ENCODE measurements at regions not wholly inside any gene's neighbourhood (a gene's known extent, or its start where the extent isn't known, plus 50 kb on each side); places are given as distances from the start of the nearest gene placed in this dataset.
A peak's percentile ranks its signal among the peaks of the same experiment; 100 is the strongest.
"Not testable (repeated sequence)": the region's sequence is repeated elsewhere in the genome, so short reads cannot be mapped to it uniquely, and the experiment has no call there.

DNA sequence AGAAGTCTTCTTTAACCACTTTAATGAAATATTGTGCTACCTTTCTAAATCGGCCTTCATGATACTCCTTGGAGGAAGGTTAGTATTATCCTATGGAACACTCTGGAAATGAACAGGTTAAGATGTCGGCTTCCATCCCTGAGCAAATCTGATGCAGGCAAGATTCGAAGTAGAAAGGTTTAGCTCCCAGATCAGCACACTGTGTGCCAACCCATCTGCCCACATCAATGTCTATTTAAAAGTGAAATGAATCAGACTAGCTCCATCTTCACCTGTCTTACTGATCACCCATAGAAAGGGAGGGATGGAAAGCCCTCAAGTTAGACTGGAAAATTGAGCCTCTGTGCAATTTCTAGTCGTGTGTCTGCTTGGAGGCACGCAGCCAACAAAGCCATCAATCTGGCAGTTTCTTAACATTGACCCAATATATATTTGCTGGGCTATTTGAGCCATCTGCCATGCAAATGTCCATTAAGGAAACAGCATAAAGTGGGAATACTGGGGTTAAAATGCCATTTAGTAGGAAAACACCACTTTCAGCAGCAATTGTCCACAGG lies 506.1 kb downstream of the RMST start:
- DNase-seq (ENCODE audit: low read depth in 3 of 3, low spot score in 2 of 3) = no peak

DNA sequence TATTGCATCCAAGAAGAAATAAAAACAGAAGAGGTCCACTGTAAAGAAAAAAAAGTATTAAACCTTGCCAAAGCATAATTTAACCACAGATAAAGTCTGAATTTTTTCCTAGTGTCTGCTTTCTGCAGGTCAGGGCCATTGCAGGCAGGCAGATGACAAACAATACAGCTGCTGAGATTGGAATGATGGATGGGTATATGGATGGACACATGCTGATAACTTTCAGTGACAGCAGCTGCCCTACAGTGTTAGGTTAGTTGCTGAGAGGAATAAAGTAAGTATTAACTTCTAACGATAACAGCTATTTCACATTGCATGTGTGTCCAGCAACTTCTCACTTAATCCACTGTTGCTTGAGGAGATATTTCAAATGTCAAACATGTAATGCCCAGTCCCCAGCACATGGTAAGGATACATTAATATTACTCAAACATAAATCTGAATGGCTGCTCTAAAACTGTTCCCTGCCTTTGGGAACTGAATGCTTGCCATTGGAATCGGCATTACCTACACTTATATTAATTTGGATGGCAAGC lies 515.3 kb downstream of the RMST start:
- DNase-seq (ENCODE audit: low read depth in 3 of 3, low spot score in 2 of 3) = no peak

DNA sequence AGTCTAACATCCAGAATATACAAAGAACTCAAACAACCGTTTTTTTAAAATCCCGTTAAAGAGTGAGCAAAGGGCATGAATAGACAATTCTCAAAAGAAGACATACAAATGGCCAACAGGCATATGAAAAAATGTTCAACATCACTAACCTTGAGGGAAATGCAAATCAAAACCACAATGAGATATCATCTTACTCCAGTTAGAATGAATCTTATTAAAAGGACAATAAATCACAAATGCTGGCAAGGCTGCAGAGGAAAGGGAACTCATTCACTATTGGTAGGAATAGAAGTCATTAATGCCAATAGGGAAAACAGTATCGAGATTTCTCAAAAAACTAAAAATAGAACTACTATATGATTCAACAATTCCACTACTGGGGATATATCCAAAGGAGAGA lies 520.1 kb downstream of the RMST start:
- DNase-seq (ENCODE audit: low read depth in 3 of 3, low spot score in 2 of 3) = no peak

DNA sequence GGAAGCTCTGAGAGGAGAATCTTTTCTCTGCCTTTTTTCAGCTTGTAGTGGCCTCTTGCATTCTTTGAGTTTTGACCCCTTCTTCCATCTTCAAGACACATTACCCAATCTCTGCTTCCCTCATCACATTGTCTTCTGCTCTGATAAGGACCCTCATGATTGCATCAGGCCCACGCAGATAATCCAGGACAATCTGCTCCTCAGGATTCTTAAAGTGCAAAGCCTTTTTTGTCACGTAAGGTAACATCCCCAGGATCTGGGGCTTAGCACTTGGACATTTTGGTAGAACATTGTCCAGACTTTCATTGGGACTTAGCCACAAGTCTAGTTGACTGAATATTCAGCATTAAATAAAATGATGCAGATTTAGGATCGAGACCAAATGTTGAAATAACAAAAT lies 521.2 kb downstream of the RMST start:
- no peak for DNase-seq (ENCODE audit: low read depth in 3 of 3, low spot score in 2 of 3)

DNA sequence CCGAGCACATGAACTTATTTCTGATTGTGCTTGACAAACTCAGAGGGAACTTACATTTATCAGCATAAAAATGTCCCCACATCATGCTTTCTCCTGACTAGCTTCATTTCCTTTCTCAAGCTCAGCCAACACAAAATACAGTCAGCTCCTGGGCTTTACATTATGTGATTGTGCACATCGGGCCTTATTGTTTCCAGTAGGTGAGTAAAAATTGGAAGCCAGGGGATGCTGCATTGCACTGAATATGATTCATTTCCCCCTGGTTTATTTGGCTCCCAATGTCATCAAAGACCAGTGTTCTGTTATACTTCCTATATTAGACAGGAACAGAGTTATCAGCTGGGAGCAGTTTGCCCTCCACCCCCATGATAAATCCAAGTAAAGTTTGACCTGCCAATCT lies 521.8 kb downstream of the RMST start:
- DNase-seq (ENCODE audit: low read depth in 3 of 3, low spot score in 2 of 3) = no peak

DNA sequence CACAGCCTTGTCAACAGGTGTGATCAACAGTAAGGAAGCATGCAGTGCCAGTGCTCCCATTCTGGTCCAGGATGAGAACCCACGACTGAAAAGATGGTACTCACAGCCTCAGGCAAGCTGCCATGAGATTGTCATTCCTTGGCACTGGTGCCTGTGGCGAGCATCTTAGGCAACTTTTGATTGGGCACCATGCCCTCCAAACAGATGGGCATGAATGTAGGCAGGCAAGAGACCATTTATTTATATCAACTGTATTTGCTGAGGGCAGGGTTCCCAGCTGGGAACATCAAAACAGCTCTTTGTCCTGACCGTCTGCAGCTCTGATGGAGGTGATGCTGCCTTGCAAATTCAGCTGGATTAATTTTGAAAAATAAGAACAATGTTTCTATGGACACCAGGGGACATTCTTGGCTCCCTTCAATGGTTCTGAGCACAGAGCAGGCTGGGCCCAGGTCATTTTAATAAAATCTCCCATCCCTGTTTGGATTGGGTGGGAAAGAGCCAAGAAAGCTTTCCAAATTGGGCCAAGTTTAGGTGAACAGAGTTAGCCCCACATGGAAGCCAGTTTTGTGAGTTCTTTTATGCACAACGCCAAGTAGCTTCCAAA lies 522.5 kb downstream of the RMST start:
- DNase-seq (ENCODE audit: low read depth in 3 of 3, low spot score in 2 of 3) = no peak

DNA sequence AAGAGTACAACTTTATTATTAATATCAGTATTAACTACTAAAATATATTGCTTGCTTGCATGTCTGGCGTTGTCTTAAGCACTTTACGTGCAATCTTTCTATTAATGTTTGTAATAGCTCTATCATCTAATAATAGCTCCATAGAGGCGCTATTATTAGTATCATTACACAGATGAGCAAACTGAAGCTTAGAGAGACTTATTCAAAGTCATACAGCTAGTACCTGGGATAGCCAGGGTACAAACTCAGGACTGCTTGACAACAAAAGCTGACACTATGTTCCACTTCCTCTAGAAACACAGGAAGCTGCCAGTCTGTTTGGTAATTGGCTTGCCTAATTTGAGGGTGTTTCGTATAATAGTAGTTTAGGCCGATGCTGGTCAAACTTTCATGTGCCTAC lies 523.2 kb downstream of the RMST start:
- DNase-seq (ENCODE audit: low read depth in 3 of 3, low spot score in 2 of 3) = no peak

DNA sequence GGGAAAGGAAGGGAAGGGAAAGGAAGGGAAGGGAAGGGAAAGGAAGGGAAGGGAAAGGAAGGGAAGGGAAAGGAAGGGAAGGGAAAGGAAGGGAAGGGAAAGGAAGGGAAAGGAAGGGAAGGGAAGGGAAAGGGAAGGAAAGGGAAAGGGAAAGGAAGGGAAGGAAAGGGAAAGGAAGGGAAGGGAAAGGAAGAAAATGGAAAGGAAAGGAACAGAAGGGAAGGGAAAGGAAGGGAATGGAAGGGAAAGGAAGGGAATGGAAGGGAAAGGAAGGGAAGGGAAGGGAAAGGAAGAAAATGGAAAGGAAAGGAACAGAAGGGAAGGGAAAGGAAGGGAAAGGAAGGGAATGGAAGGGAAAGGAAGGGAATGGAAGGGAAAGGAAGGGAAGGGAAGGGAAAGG lies 526.0 kb downstream of the RMST start:
- DNase-seq (ENCODE audit: low read depth in 3 of 3, low spot score in 2 of 3) = not testable (repeated sequence)

DNA sequence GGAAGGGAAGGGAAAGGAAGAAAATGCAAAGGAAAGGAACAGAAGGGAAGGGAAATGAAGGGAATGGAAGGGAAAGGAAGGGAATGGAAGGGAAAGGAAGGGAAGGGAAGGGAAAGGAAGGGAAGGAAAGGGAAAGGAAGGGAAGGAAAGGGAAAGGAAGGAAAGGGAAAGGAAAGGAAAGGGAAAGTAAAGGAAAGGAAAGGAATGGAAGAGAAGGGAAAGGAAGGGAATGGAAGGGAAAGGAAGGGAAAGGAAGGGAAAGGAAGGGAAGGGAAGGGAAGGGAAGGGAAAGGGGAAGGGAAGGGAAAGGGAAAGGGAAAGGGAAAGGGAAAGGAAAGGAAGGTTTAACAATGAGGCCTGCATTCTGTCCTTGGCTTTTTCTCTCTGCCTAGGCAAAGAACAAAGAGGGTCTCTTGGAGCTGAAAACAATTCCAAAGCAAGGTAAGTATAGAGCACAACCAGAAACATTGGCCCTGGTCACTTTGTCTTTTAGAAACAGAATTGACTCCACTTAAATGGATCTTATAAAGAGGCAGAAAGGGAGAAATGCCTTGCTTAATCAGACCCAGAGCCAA lies 525.9 kb upstream of the TMPO start:
- DNase-seq (ENCODE audit: low read depth in 3 of 3, low spot score in 2 of 3) = no peak

DNA sequence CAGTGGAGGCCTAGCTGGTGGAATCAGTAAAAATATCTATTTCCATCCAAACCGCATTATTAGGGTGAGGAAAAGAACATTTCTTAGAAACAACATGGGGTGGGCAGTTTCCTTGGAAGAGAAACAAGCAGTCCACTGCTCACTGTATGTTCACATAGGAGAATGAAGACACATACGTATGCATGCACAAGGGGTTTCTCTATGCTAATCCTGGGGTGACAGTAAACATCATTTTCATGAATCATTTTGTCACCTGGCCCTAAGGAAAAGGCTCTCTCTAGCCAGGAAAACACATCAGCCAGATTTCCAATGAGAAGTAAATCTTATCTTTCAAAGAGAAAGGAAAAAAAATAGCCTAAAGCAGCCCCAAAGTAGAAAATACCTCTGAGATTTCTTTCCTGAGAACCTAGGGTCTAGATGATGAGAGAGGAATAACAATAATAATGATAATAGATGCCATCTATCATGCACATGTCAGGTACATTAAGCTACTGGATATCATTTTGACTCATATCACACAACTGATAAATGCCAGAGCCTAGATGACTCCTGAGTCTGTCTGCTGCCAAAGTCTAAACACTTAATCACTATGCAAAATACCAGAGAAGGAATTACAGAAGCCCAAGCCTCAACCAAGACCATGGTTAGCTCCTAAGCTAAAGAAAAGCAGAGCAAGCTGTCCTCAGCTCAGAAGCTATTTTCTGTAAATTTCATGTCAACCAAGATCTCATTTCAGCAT lies 520.5 kb upstream of the TMPO start:
- DNase-seq (ENCODE audit: low read depth in 3 of 3, low spot score in 2 of 3) = no peak

DNA sequence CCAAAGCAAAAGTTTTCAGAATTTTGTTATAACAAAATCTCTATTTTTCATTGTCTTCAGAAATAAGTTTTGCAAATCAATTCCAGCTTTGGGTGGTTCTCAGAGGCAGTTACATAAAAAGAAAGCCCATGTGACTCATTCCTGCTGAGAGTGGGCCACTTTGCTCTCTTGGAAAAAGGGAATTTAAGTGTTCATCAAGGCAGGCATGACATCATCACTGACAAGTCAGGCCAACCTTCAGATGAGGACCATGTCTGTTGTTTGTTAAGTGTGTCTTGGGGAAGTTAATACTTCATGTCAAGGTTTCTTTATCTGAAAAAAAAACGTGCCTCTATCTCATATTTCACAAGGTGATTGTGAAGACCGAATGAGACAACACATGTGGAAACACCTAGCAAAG lies 519.8 kb upstream of the TMPO start:
- DNase-seq (ENCODE audit: low read depth in 3 of 3, low spot score in 2 of 3) = no peak

DNA sequence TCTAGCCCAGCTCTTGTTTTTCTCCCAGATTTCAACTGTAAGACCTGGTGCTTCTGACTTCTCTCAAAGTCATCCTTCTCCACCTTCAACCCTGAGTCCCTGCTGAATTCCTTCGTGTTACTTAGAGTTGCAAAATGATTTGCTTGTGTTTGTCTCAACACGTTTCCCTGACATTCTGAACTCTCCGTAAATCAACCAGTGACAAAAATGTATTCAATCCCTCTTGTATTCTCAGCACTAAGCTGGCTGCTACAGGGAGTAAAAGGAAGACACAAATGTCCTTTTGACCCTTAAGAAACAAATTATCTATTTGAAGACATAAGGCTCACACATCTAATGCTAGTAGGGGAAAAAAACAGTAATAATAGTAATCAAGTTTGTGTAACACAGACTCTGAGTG lies 514.0 kb upstream of the TMPO start:
- no peak for DNase-seq (ENCODE audit: low read depth in 3 of 3, low spot score in 2 of 3)

DNA sequence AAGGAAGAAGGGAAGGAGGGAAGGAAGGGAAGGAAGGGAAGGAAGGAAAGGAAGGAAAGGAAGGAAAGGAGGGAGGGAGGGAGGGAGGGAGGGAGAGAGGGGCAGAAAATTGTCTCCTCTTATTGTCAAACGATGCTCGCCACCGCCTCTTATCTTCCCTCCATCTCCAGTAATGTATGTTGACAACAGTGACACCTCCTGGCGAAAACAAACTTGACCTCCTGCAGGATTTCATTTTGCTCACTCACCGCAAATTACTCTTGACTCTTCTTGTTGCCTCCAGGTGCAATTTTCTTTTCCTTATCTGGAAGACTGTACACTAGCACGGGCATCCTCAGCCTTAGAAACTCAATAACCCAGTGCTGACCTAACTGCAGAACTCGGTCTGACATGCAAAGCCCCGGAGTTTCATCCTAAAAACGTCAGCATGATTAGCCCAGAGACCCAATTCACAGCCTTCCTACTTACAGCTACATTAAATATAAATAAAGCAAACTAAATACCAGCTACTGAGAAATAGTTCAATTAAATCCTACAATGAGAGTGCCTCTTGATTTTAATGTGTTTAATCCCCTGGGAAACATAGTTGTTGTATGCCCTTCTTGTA lies 512.4 kb upstream of the TMPO start:
- peak; percentile 23 to 50 (median 49) for DNase-seq (ENCODE audit: low read depth in 3 of 3, low spot score in 2 of 3)

DNA sequence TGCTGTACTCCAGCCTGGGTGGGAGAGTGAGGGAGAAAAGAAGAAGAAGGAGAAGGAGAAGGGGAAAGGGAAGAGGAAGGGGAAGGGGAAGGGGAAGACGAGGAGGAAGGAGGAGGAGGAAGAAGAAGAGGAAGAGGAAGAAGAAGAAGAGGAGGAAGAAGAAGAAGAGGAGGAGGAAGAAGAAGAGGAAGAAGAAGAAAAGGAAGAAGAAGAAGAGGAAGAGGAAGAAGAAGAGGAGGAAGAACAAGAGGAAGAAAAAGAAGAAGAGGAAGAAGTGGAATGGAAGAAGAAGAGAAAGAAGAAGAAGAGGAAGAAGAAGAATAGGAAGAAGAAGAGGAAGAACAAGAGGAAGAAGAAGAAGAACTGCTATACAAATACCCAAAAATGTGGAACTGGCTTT lies 507.4 kb upstream of the TMPO start:
- no peak for DNase-seq (ENCODE audit: low read depth in 3 of 3, low spot score in 2 of 3)

DNA sequence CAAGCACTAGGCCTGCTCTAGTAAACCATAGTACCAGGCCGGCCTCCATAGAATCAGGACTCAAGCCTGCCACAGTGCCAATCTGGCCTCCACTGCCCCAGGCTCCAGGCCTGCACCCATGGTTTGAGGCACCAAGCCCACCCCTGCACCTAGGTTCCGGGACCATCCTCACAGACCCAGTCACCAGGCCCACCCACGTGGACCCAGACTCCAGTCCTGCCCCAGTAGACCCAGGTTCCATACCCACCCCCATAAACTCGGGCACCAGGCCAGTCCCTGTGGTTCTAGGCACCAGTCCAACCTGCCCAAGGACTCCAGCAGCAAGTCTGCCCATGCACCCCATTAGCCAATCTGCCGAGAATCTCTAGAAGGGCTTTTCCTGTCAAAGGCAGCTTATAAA lies 501.8 kb upstream of the TMPO start:
- no peak for DNase-seq (ENCODE audit: low read depth in 3 of 3, low spot score in 2 of 3)

DNA sequence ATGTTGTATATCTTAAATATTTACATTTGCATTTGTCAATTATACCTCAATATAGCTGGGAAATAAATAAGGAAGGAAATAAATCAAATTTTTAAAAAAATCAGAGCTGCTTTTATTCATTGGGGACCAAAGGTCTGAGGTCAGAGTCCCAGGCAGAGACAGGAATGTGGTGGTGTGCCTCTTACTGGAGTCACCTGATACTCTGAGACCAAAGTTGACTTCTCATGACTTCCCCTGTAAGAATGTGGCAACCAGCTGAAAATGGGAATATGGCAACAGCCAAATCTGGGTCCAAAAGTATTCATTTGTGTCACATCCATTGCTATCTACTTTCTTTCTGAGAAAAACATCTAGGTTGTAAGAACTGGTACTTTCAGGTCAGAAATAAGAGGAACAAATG lies 496.6 kb upstream of the TMPO start:
- no peak for DNase-seq (ENCODE audit: low read depth in 3 of 3, low spot score in 2 of 3)

DNA sequence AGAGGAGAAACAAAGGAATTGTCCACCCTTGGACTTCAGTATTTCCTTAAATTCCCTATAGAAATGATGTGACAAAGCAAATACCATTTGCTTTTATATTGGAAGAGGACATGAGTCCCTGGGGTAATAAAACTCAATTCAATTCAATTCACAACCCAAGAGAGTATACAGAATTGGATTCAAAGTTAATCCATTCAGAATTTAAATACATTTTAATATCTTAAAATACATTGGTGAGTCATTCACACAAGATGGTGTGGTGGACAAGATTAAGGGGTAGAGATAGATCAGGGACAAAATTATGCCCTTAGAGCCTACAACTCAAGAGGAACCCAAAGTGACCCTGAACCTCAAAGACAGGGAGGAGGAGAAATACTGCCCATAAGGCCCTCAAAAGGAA lies 495.0 kb upstream of the TMPO start:
- no peak for DNase-seq (ENCODE audit: low read depth in 3 of 3, low spot score in 2 of 3)

DNA sequence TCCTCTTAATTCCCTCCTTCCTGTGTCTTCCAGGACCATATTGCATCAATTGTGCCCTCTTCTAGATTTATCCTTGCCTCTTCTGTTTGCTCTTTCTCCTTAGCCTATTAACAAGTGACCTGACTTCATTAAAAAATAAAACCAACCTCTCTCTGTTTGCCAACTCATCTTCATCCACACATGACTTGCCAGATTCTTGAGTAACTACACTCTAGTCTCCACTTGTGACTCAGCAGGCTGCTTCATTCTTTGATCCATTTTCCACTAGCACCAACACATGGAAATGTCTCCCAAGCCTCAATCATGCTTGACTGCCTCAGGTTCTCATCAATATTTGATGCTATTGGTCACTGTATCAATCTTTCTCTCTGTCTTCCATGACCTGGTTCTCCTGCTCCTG lies 492.4 kb upstream of the TMPO start:
- no peak for DNase-seq (ENCODE audit: low read depth in 3 of 3, low spot score in 2 of 3)

DNA sequence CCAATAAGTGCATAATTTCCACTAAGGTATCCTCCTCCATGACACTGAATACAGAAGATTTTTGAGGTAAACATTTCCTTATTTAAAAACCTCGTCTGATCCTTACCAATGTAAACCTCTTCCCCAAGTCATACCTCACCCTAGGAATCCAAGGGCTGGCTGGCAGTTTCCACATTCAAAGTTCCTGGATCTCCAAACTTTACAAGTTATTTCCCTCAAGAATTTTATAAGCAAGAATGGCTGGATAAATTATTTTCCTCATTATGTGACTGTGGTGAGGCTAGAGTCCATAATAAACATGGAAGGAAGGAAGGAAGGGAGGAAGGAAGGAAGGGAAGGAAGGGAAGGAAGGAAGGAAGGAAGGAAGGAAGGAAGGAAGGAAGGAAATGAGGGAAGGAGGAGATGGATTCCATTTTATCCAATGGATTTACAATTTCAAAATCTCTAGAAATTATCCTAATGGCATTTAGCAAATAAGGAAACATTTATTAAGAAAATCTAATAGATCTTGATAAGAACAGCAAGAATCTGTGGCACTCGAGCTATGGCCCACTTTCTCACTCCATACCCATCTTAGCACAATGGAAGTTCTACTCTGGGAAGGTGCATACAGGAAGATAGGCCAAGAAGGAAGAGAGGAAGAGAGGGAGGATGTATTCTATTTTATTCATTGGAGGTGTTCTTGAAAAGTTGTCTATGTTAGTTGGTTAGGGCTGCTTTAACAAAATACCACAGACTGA lies 477.8 kb upstream of the TMPO start:
- DNase-seq (ENCODE audit: low read depth in 3 of 3, low spot score in 2 of 3) = no peak

DNA sequence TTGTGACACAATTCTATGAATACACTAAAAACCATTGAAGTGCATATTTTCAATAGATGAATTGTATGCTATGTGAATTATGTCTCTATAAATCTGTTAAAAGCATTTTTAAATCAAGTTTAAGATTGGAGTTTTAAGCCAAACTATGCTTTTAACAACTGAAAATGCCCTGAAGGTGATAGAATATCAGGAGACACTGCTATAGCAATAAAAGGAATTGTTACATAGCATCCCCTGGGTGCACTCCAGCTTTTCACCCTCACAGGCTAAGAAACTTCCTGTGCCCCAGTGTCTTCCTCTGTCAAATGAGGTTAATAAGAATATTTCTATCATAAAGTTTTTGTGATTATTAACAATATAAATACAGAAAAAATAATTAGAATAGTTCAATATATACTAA lies 472.7 kb upstream of the TMPO start:
- no peak for DNase-seq (ENCODE audit: low read depth in 3 of 3, low spot score in 2 of 3)

DNA sequence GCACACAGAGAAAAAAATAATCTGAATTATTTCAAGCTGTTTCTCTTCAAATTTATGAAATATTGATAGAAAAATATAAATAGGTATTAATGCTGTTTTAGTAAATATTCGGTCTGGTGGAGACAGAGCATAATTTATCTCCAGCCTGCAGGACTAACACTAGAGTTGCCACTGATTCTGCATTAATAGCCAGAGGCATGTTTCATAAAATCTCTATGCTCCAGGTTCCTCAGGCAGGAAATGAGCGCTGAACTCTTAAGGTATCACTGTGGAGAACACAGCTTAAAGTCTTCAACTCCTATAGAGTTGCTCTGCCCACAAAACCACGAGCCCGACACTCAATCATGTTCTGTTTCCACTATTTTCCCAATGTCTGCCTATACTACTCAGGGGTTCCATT lies 470.0 kb upstream of the TMPO start:
- no peak for DNase-seq (ENCODE audit: low read depth in 3 of 3, low spot score in 2 of 3)

Data from right renal cortex interstitium (tissue), 3 donors.